Naive thymus-derived CD8-positive, alpha-beta T cell (primary cell): ENCODE measurements at regions not wholly inside any gene's neighbourhood (a gene's known extent, or its start where the extent isn't known, plus 50 kb on each side); places are given as distances from the start of the nearest gene placed in this dataset.

ENCODE experiments used
- ATAC-seq, 2 donors: fragments of 150-1000 bp; cut with Tn5 transposase in 1 of 2; sonication (Bioruptor Pico), chemical (Tn5 transposase) in 1 of 2; 1 replicate in 1 of 2; 2 replicates in 1 of 2; pipeline ENCODE4 v1.10.0; 2021; ENCODE audit warnings: mild to moderate bottlenecking in 2 of 2, moderate library complexity in 2 of 2
- POLR2A ChIA-PET: fragments of 350-600 bp; sonication (Branson Sonifier 250); formaldehyde crosslinking; loops from one replicate; lab custom pipeline; 2021; ENCODE audit warnings: antibody characterized with exemption; lab: Charles Lee
- DNase-seq, 10 donors: peaks; one replicate each; pipeline versions ENCODE4 v3.0.0 to v3.0.0-alpha.2; 2020 to 2022
- H3K27ac Mint-ChIP-seq, 10 donors: one replicate each; pipeline ENCODE4 v1.8.0; 2020 to 2022; ENCODE audit warnings: mild to moderate bottlenecking in 10 of 10, mixed read lengths in 10 of 10, moderate library complexity in 4 of 10, inconsistent platforms in 1 of 10
- H3K27me3 Mint-ChIP-seq, 5 donors: one replicate each; pipeline ENCODE4 v1.8.0; 2021 to 2022; ENCODE audit warnings: mixed read lengths in 5 of 5
- H3K36me3 Mint-ChIP-seq, 3 donors: one replicate each; pipeline ENCODE4 v1.8.0; 2020 to 2022; ENCODE audit warnings: mixed read lengths in 3 of 3, mild to moderate bottlenecking in 2 of 3, inconsistent platforms in 1 of 3
- H3K4me1 Mint-ChIP-seq, 4 donors: one replicate each; pipeline ENCODE4 v1.8.0; 2021 to 2022; ENCODE audit warnings: mixed read lengths in 4 of 4
- H3K4me3 Mint-ChIP-seq, 10 donors: one replicate each; pipeline ENCODE4 v1.8.0; 2020 to 2022; ENCODE audit warnings: mild to moderate bottlenecking in 10 of 10, mixed read lengths in 10 of 10, moderate library complexity in 6 of 10, inconsistent platforms in 1 of 10
- H3K9me3 Mint-ChIP-seq, 9 donors: one replicate each; pipeline ENCODE4 v1.8.0; 2020 to 2022; ENCODE audit warnings: mixed read lengths in 9 of 9, mild to moderate bottlenecking in 3 of 9, inconsistent platforms in 1 of 9, moderate library complexity in 1 of 9

DNA sequence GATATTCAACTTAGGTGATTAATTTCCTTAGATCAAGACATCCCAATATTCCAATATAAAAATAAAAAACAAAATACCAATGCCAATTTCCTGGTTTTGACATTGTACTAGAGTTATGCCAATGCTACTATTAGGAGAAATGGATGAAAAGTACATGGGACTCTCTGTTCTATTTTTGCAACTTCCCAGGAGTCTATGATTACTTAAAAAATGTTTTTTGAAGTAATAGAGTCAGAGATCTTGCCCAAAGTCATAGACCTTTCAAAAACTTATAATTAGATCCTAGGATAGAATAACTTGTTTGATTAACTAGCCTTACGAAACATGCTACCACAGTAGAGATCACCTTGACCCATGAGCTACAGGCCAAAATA lies 73.6 kb upstream of the MAOA start:
- no peak overlapping the region for H3K4me3 Mint-ChIP-seq

GRCh38 chrX:43585922-43586321 lies 70.2 kb upstream of the MAOA start:
- H3K4me3 Mint-ChIP-seq, result no peak overlapping the region
- no peaks in the 10 kb centered on the region for H3K4me1 Mint-ChIP-seq
- POLR2A ChIA-PET, result no interaction called here
- no peak for DNase-seq
- peaks cover 0 to 4% (median 0%) of the 10 kb centered on the region in 3 donors for H3K36me3 Mint-ChIP-seq
- H3K9me3 Mint-ChIP-seq, result peaks cover 0 to 5% (median 0%) of the 10 kb centered on the region in 9 donors
- H3K27ac Mint-ChIP-seq, result no peak overlapping the region
- peaks cover 0 to 5% (median 0%) of the 10 kb centered on the region in 5 donors for H3K27me3 Mint-ChIP-seq
- ATAC-seq, result no peak

More for the DNA sequence above, 73.6 kb upstream of the MAOA start:
- no peak for ATAC-seq
- H3K27ac Mint-ChIP-seq, result no peak overlapping the region
- H3K4me1 Mint-ChIP-seq, result peaks cover 0 to 3% (median 0%) of the 10 kb centered on the region in 4 donors
- no peaks in the 10 kb centered on the region for H3K9me3 Mint-ChIP-seq
- no peaks in the 10 kb centered on the region for H3K36me3 Mint-ChIP-seq
- no peak for DNase-seq
- POLR2A ChIA-PET, result no interaction called here
- H3K27me3 Mint-ChIP-seq, result peaks cover 0 to 5% (median 0%) of the 10 kb centered on the region in 5 donors

GRCh38 chrX:43586830-43587229 lies 69.3 kb upstream of the MAOA start:
- POLR2A ChIA-PET, result no interaction called here
- H3K27me3 Mint-ChIP-seq, result peaks cover 0 to 5% (median 0%) of the 10 kb centered on the region in 5 donors
- H3K36me3 Mint-ChIP-seq, result peaks cover 0 to 4% (median 0%) of the 10 kb centered on the region in 3 donors
- DNase-seq, result no peak
- no peaks in the 10 kb centered on the region for H3K4me1 Mint-ChIP-seq
- no peak overlapping the region for H3K27ac Mint-ChIP-seq
- no peak for ATAC-seq
- H3K4me3 Mint-ChIP-seq, result no peak overlapping the region
- H3K9me3 Mint-ChIP-seq, result peaks cover 0 to 5% (median 0%) of the 10 kb centered on the region in 9 donors

DNA sequence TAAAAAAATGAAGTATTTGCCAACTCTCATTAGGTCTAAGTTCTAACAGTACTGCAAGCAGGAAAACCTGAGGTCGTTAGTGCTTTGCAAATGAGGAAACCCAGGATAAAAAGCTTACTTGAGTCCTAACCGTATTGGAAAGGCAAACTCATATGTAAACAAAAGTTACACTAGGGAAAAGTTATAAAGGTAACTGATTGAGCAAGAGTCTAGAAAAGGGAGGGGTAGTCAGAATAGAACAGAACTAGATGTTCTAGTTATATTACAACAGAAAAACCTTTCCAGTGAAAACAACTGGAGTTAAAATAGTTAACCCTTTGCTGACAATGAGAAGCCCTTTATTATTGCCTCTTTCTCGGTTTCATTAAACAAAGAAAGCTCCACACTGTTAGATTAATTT lies 66.4 kb upstream of the MAOA start:
- Mint-ChIP-seq H3K9me3 (peaks cover 0 to 5% (median 0%) of the 10 kb centered on the region in 9 donors), H3K4me3 (no peak overlapping the region), H3K27ac (no peak overlapping the region), H3K4me1 (no peaks in the 10 kb centered on the region), H3K27me3 (peaks cover 0 to 9% (median 5%) of the 10 kb centered on the region in 5 donors), H3K36me3 (peaks cover 0 to 4% (median 0%) of the 10 kb centered on the region in 3 donors)
- ATAC-seq, result no peak
- POLR2A ChIA-PET, result no interaction called here
- no peak for DNase-seq

- H3K4me3 Mint-ChIP-seq, result no peak overlapping the region
- no peaks in the 10 kb centered on the region for H3K4me1 Mint-ChIP-seq
- H3K36me3 Mint-ChIP-seq, result peaks cover 0 to 4% (median 0%) of the 10 kb centered on the region in 3 donors
- DNase-seq (no peak), ATAC-seq (no peak)
- H3K9me3 Mint-ChIP-seq, result peaks cover 0 to 5% (median 0%) of the 10 kb centered on the region in 9 donors
- H3K27me3 Mint-ChIP-seq, result peaks cover 0 to 9% (median 5%) of the 10 kb centered on the region in 5 donors
- POLR2A ChIA-PET, result no interaction called here
- H3K27ac Mint-ChIP-seq, result no peak overlapping the region
Observed at GRCh38 chrX:43590150-43590549, 65.9 kb upstream of the MAOA start.

- DNase-seq (no peak), ATAC-seq (no peak)
- Mint-ChIP-seq H3K36me3 (peaks cover 0 to 7% (median 0%) of the 10 kb centered on the region in 3 donors), H3K4me1 (peaks cover 0 to 5% (median 2%) of the 10 kb centered on the region in 4 donors), H3K4me3 (no peak overlapping the region), H3K27me3 (peaks cover 0 to 9% (median 0%) of the 10 kb centered on the region in 5 donors), H3K9me3 (peaks cover 0 to 5% (median 0%) of the 10 kb centered on the region in 9 donors), H3K27ac (no peak overlapping the region)
- POLR2A ChIA-PET, result no interaction called here
Observed at GRCh38 chrX:43592597-43592996, 63.5 kb upstream of the MAOA start.

GRCh38 chrX:43595931-43596330 lies 60.2 kb upstream of the MAOA start:
- Mint-ChIP-seq H3K9me3 (no peaks in the 10 kb centered on the region), H3K4me3 (no peak overlapping the region), H3K4me1 (peaks cover 0 to 5% (median 2%) of the 10 kb centered on the region in 4 donors), H3K27me3 (peaks cover 0 to 9% (median 0%) of the 10 kb centered on the region in 5 donors), H3K36me3 (peaks cover 0 to 3% (median 0%) of the 10 kb centered on the region in 3 donors), H3K27ac (no peak overlapping the region)
- ATAC-seq (no peak), DNase-seq (no peak)
- POLR2A ChIA-PET, result no interaction called here

DNA sequence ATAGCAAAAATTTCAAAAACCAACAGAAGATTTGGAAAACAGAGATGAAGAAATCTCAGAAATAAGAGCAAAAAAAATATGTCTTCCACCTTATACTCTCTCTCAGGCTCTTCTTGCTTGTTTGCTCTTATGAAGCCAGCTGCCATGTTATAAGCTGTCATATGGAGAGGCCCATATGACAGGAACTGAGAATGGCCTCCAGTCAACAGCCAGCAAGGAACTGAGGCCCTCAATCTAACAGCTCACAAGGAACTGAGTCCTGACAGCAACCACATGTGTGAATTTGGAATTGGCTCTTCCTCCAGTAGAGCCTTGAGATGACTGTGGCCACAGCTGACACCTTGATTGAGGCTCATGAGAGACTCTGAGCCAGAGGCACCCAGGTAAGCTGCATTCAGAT lies 51.3 kb upstream of the MAOA start:
- ATAC-seq (no peak), DNase-seq (no peak)
- H3K27me3 Mint-ChIP-seq, result no peaks in the 10 kb centered on the region
- H3K4me3 Mint-ChIP-seq, result no peak overlapping the region
- H3K4me1 Mint-ChIP-seq, result no peaks in the 10 kb centered on the region
- no peak overlapping the region for H3K27ac Mint-ChIP-seq
- POLR2A ChIA-PET, result no interaction called here
- H3K9me3 Mint-ChIP-seq, result peaks cover 0 to 7% (median 0%) of the 10 kb centered on the region in 9 donors
- H3K36me3 Mint-ChIP-seq, result peaks cover 0 to 3% (median 0%) of the 10 kb centered on the region in 3 donors

GRCh38 chrX:43605351-43605750 lies 50.7 kb upstream of the MAOA start:
- Mint-ChIP-seq H3K27ac (no peak overlapping the region), H3K4me3 (no peak overlapping the region), H3K36me3 (peaks cover 0 to 3% (median 0%) of the 10 kb centered on the region in 3 donors), H3K4me1 (no peaks in the 10 kb centered on the region), H3K9me3 (peaks cover 0 to 7% (median 0%) of the 10 kb centered on the region in 9 donors), H3K27me3 (no peaks in the 10 kb centered on the region)
- no peak for DNase-seq
- POLR2A ChIA-PET, result no interaction called here
- no peak for ATAC-seq
